SK-N-SH (cell line): ENCODE measurements at regions not wholly inside any gene's neighbourhood (a gene's known extent, or its start where the extent isn't known, plus 50 kb on each side); places are given as distances from the start of the nearest gene placed in this dataset.

Experiments
- CTCF ChIA-PET: fragments of 300-600, 350-600 bp; formaldehyde crosslinking; extraction: SDS; loops from one replicate; lab custom pipeline; 2021; lab: Yijun Ruan, JAX
- POLR2A ChIA-PET: fragments of 350-600 bp; sonication (Branson Sonifier 250); formaldehyde crosslinking; extraction: SDS; loops from one replicate; lab custom pipeline; 2020; ENCODE audit warnings: antibody characterized with exemption, inconsistent platforms; lab: Yijun Ruan, JAX
- DNase-seq: peaks from one replicate; pipeline ENCODE4 v3.0.0; 2012
- H2AFZ ChIP-seq: fragments of 200-600 bp; sonication (generic); 2 replicates; pipeline ENCODE4 v1.8.1; 2016; ENCODE audit warnings: antibody characterized with exemption, mild to moderate bottlenecking, low read depth
- H3F3A ChIP-seq: fragments of 200-600 bp; sonication (generic); replicated peaks from 2 replicates; pipeline ENCODE3; 2016; ENCODE audit warnings: antibody characterized with exemption, mild to moderate bottlenecking; ENCODE audit not compliant: insufficient read depth
- H3K27ac ChIP-seq, 2 experiments: fragments of 200-500 bp in 1 of 2; fragments of 200-600 bp in 1 of 2; sonication (Bioruptor generic) in 1 of 2; sonication (generic), shearing (Covaris generic) in 1 of 2; 2 replicates each; pipeline versions ENCODE4 v1.5.1 to v1.6.1; 2014 to 2016; ENCODE audit warnings: low read depth in 2 of 2, inconsistent platforms in 1 of 2, low read length in 1 of 2, mild to moderate bottlenecking in 1 of 2, mixed read lengths in 1 of 2
- H3K27me3 ChIP-seq: fragments of 200-600 bp; sonication (generic), shearing (Covaris generic); 2 replicates; pipeline ENCODE4 v1.6.1; 2016; ENCODE audit warnings: mixed run types; ENCODE audit not compliant: insufficient read depth
- H3K36me3 ChIP-seq, 2 experiments: fragments of 200-500 bp in 1 of 2; fragments of 200-600 bp in 1 of 2; sonication (Bioruptor generic) in 1 of 2; sonication (generic) in 1 of 2; replicated peaks in 1 of 2; 2 replicates each; pipeline versions ENCODE3 to v1.5.1; 2014 to 2016; ENCODE audit warnings: low read length in 1 of 2, mild to moderate bottlenecking in 1 of 2; ENCODE audit not compliant: insufficient read depth in 2 of 2, control insufficient read depth in 1 of 2
- H3K4me1 ChIP-seq, 2 experiments: fragments of 200-500 bp in 1 of 2; fragments of 200-600 bp in 1 of 2; sonication (Bioruptor generic) in 1 of 2; sonication (generic), shearing (Covaris generic) in 1 of 2; 2 replicates each; pipeline versions ENCODE4 v1.5.1 to v1.6.1; 2014 to 2016; ENCODE audit warnings: low read depth in 1 of 2, low read length in 1 of 2, mixed run types in 1 of 2; ENCODE audit not compliant: insufficient read depth in 2 of 2, control insufficient read depth in 1 of 2
- H3K4me2 ChIP-seq: fragments of 200-600 bp; sonication (generic), shearing (Covaris generic); 2 replicates; pipeline ENCODE4 v1.6.1; 2017; ENCODE audit warnings: mixed run types
- H3K4me3 ChIP-seq, 2 experiments: fragments of 200-500 bp in 1 of 2; fragments of 200-600 bp in 1 of 2; sonication (Bioruptor generic) in 1 of 2; sonication (generic), shearing (Covaris generic) in 1 of 2; 2 replicates each; pipeline versions ENCODE4 v1.5.1 to v1.8.1; 2014 to 2016; ENCODE audit warnings: low read depth in 2 of 2, inconsistent platforms in 1 of 2, low read length in 1 of 2, mild to moderate bottlenecking in 1 of 2, mixed read lengths in 1 of 2, moderate library complexity in 1 of 2
- H3K79me2 ChIP-seq: fragments of 200-600 bp; sonication (generic); 2 replicates; pipeline ENCODE4 v1.8.1; 2017; ENCODE audit warnings: mild to moderate bottlenecking; ENCODE audit not compliant: insufficient read depth
- H3K9ac ChIP-seq: fragments of 200-600 bp; sonication (generic); 2 replicates; pipeline ENCODE4 v1.6.1; 2017; ENCODE audit warnings: mixed run types
- H3K9me2 ChIP-seq: fragments of 200-600 bp; sonication (generic); 2 replicates; pipeline ENCODE4 v1.6.1; 2017; ENCODE audit warnings: mixed run types
- H3K9me3 ChIP-seq: fragments of 200-600 bp; sonication (generic); 2 replicates; pipeline ENCODE4 v1.6.1; 2017; ENCODE audit warnings: mixed run types, mild to moderate bottlenecking, moderate library complexity
- H4K20me1 ChIP-seq: fragments of 200-600 bp; sonication (generic); 2 replicates; pipeline ENCODE4 v1.6.1; 2017; ENCODE audit warnings: mild to moderate bottlenecking, mixed run types; ENCODE audit not compliant: insufficient read depth
- CHD2 ChIP-seq: fragments of 150-350 bp; IDR thresholded peaks from 2 replicates; pipeline ENCODE4 v1.6.1; 2018; ENCODE audit warnings: low read length; ENCODE audit not compliant: partially characterized antibody
- CTCF ChIP-seq: fragments of 200-600 bp; sonication (generic); IDR thresholded peaks from 2 replicates; pipeline ENCODE4 v1.6.1; 2017; ENCODE audit warnings: antibody characterized with exemption, mild to moderate bottlenecking, moderate library complexity
- GATA2 ChIP-seq: sonication (generic); formaldehyde crosslinking; IDR thresholded peaks from 2 replicates; pipeline ENCODE4 v1.5.0; 2020; ENCODE audit warnings: mild to moderate bottlenecking, missing genetic modification reagents
- IRF3 ChIP-seq: fragments of 150-350 bp; IDR thresholded peaks from 2 replicates; pipeline ENCODE4 v1.6.1; 2016; ENCODE audit warnings: mild to moderate bottlenecking, low read depth, low read length
- JUND ChIP-seq: IDR thresholded peaks from 2 replicates; pipeline ENCODE4 v1.4.0; 2012
- MAX ChIP-seq: IDR thresholded peaks from 2 replicates; pipeline ENCODE4 v1.4.0; 2012; ENCODE audit warnings: low read depth
- NRF1 ChIP-seq: IDR thresholded peaks from 2 replicates; pipeline ENCODE4 v1.6.1; 2012; ENCODE audit warnings: low read depth, mild to moderate bottlenecking, low read length
- RAD21 ChIP-seq: IDR thresholded peaks from 2 replicates; pipeline ENCODE4 v1.6.1; 2012; ENCODE audit warnings: mild to moderate bottlenecking, low read length
- RCOR1 ChIP-seq: fragments of 150-350 bp; IDR thresholded peaks from 2 replicates; pipeline ENCODE4 v1.6.1; 2017; ENCODE audit warnings: antibody characterized with exemption, low read length
- REST ChIP-seq: IDR thresholded peaks from 2 replicates; pipeline ENCODE4 v1.6.1; 2012; ENCODE audit warnings: mild to moderate bottlenecking, low read depth, low read length, moderate library complexity
- WGBS: methylation state at CpG from one replicate; pipeline ENCODE4 v1.1.6; 2017; ENCODE audit warnings: low lambda C conversion rate; 5-methylcytosine and 5-hydroxymethylcytosine counted together

GRCh38 chr6:40816601-40817000 is 222.4 kb downstream of the UNC5CL start:
- WGBS, result 83% methylated on average over 2 of the region's 2 CpGs

More at GRCh38 chr6:40816601-40817000, 222.4 kb downstream of the UNC5CL start:
- H2AFZ ChIP-seq, result no peak overlapping the region
- POLR2A ChIA-PET, result no interaction called here
- H3K79me2 ChIP-seq, result no peaks in the 10 kb centered on the region
- H3K4me1 ChIP-seq, result no peaks in the 10 kb centered on the region; a peak in 1 of 4 replicates
- no peak overlapping the region for H3K4me3 ChIP-seq
- no peak overlapping the region for H3K9ac ChIP-seq
- H3K9me2 ChIP-seq, result no peaks in the 10 kb centered on the region
- H3K9me3 ChIP-seq, result no peaks in the 10 kb centered on the region
- no peaks in the 10 kb centered on the region for H3K27me3 ChIP-seq
- no peak for TF ChIP-seq RAD21
- TF ChIP-seq RCOR1, result no peak
- no peak for TF ChIP-seq CHD2
- no peak for TF ChIP-seq NRF1
- TF ChIP-seq REST, result no peak
- TF ChIP-seq IRF3, result no peak
- no peak for TF ChIP-seq CTCF
- TF ChIP-seq JUND, result no peak
- no peak for TF ChIP-seq GATA2 (CRISPR knock-in tag)
- no peak for TF ChIP-seq MAX
- no peaks in the 10 kb centered on the region for H3F3A ChIP-seq
- DNase-seq, result no peak
- CTCF ChIA-PET, result no interaction called here
- no peak overlapping the region for H3K27ac ChIP-seq
- H4K20me1 ChIP-seq, result no peaks in the 10 kb centered on the region
- no peak overlapping the region for H3K4me2 ChIP-seq
- no peaks in the 10 kb centered on the region for H3K36me3 ChIP-seq
